Ovary (tissue), 7 donors: ENCODE measurements at regions not wholly inside any gene's neighbourhood (a gene's known extent, or its start where the extent isn't known, plus 50 kb on each side); places are given as distances from the start of the nearest gene placed in this dataset.

Experiments used
- DNase-seq, 5 donors: peaks; one replicate each; pipeline ENCODE4 v3.0.0-alpha.2; 2019 to 2020
- H3K27ac ChIP-seq, 2 donors: fragments of 200-600 bp; one replicate each; pipeline versions ENCODE4 v1.5.1 to v1.8.0; 2019 to 2022
- H3K27me3 ChIP-seq: fragments of 200-600 bp; one replicate; pipeline ENCODE4 v1.8.0; 2022
- H3K36me3 ChIP-seq: fragments of 200-600 bp; sonication (generic); one replicate; pipeline ENCODE4 v1.5.1; 2019
- H3K4me1 ChIP-seq: one replicate; pipeline ENCODE4 v1.8.1; 2013; ENCODE audit warnings: mild to moderate bottlenecking, moderate library complexity; ENCODE audit not compliant: insufficient read depth
- H3K4me3 ChIP-seq: fragments of 200-600 bp; sonication (generic); one replicate; pipeline ENCODE4 v1.5.1; 2017
- H3K9me3 ChIP-seq, 2 donors: fragments of 200-600 bp in 1 of 2; sonication (generic) in 1 of 2; one replicate each; pipeline versions ENCODE4 v1.5.1 to v1.8.1; 2013 to 2019; ENCODE audit warnings: mild to moderate bottlenecking in 1 of 2, moderate library complexity in 1 of 2
- EP300 ChIP-seq: sonication (generic); formaldehyde crosslinking; IDR thresholded peaks from one replicate; pipeline ENCODE4 v1.6.1; 2017; ENCODE audit warnings: antibody characterized with exemption
- POLR2A ChIP-seq: fragments of 450-650 bp; IDR thresholded peaks from one replicate; pipeline ENCODE4 v1.6.1; 2017; ENCODE audit warnings: antibody characterized with exemption, mild to moderate bottlenecking, moderate library complexity
- WGBS, 3 donors: extraction: QIAGEN DNeasy Blood & Tissue Kit in 1 of 3; methylation state at CpG; one replicate each; pipeline versions ENCODE4 v1.1.5 to v1.1.7; 2013 to 2017; 5-methylcytosine and 5-hydroxymethylcytosine counted together
- intact Hi-C, 4 donors: fragments of 100-400 bp; cut with DNase I; formaldehyde crosslinking; loops; one replicate each; pipeline versions ENCODE4 v1.11.0 to v1.15.1; 2022 to 2023
- TF ChIP-seq, protein P1 (sequence below), 3 donors: fragments of 450-650 bp in 2 of 3; fragments of 200-600 bp in 1 of 3; IDR thresholded peaks; one replicate each; pipeline versions ENCODE4 v1.5.1 to v1.8.0; 2016 to 2022; ENCODE audit warnings: antibody characterized with exemption in 3 of 3, mild to moderate bottlenecking in 1 of 3
- donor health status: DM: no; HTN: no; CAD: no; lungs with moderate emphysema.
- donor health status: DM: no; HTN: no; CAD: no.
- donor health status: Bipolar disorder and iron deficiency.
- donor health status: DM: no; HTN: no; CAD: no.
- donor health status: DM: yes; HTN: yes; CAD: no.

DNA sequence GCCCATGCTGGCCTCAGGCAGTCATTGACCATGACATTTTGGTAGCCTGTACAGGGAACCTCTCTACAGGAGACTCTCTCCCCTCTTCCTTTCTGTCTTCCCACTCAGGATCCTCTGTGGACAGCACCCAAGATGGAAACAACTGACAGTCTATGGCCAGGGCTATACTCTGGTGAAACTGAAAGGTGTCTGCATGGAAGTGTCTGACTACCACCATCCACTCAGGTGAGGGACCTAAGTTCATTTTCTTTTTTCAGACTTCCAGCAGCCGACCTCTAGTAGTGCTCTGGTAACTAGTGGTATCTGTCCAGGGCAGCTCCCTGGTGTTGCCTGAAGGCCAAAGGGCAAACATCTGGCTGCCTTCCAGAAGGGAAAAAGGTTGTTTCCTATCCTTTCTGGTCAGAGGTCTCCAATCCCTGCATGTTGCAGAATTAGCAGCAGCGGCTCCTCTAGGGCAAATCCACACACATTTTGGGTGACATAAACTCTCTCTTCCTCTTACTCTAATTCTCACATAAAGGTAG lies 804.5 kb downstream of the C4orf33 start:
- no peak for DNase-seq
- Histone ChIP-seq H3K36me3 (no peaks in the 10 kb centered on the region), H3K27me3 (no peaks in the 10 kb centered on the region), H3K4me1 (no peaks in the 10 kb centered on the region), H3K4me3 (no peak overlapping the region), H3K27ac (no peak overlapping the region), H3K9me3 (no peaks in the 10 kb centered on the region)
- WGBS, 3 donors = 73 to 85% (median 77%) methylated on average over 2 of the region's 2 CpGs
- TF ChIP-seq EP300 = no peak
- TF ChIP-seq, protein P1, sequence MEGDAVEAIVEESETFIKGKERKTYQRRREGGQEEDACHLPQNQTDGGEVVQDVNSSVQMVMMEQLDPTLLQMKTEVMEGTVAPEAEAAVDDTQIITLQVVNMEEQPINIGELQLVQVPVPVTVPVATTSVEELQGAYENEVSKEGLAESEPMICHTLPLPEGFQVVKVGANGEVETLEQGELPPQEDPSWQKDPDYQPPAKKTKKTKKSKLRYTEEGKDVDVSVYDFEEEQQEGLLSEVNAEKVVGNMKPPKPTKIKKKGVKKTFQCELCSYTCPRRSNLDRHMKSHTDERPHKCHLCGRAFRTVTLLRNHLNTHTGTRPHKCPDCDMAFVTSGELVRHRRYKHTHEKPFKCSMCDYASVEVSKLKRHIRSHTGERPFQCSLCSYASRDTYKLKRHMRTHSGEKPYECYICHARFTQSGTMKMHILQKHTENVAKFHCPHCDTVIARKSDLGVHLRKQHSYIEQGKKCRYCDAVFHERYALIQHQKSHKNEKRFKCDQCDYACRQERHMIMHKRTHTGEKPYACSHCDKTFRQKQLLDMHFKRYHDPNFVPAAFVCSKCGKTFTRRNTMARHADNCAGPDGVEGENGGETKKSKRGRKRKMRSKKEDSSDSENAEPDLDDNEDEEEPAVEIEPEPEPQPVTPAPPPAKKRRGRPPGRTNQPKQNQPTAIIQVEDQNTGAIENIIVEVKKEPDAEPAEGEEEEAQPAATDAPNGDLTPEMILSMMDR (IDR thresholded peaks at IDR 0.05) = no peak
- TF ChIP-seq POLR2A = no peak
- intact Hi-C loops = no loop called here

DNA sequence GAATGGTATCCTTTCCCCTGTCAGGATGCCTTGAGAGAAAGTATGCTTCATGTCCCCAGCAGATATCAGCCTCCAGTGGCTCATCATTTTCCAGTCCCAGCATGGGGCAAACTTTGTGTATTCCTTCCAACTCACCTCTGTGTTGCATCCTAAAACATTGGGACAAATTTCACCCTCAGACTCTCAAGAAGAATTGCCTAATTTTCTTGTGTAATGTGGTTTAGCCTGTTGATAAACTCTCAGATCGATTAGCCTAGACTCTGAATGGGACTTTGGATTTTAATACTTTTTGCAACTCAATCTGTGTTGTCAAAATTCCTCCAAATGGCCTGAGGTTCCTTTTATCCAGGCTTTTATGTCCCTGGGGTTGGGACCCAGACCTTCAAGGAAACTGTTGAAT lies 805.3 kb downstream of the C4orf33 start:
- no peak overlapping the region for H3K4me3 ChIP-seq
- no peaks in the 10 kb centered on the region for H3K9me3 ChIP-seq
- no peak for TF ChIP-seq POLR2A
- TF ChIP-seq, protein P1 (IDR thresholded peaks at IDR 0.05) = no peak
- DNase-seq = no peak
- no peaks in the 10 kb centered on the region for H3K36me3 ChIP-seq
- intact Hi-C loops = no loop called here
- no peak overlapping the region for H3K27ac ChIP-seq
- WGBS, 3 donors = 28 to 68% (median 29%) methylated on average over 1 of the region's 1 CpG
- H3K4me1 ChIP-seq = no peaks in the 10 kb centered on the region
- no peaks in the 10 kb centered on the region for H3K27me3 ChIP-seq

DNA sequence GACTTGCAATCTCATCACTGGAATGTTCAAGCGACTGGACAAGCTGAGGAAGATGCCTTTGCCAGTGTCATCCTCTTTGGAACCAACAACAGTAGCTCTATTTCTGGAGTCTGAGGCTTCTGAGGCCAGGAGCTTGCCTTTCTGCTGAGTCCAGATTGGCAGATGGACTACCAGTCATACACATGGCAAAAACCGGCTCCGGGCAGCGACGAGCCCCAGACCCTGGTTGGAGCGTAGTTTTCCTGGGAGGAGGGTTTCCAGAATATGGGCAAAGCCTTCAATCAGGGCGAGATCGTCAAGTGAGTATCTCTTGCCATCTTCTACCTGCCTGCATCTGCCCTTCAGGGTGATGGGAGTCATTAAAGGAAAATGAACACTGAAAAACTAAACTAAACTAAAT lies 807.9 kb downstream of the C4orf33 start:
- Histone ChIP-seq H3K27ac (no peak overlapping the region), H3K4me1 (no peaks in the 10 kb centered on the region), H3K36me3 (no peaks in the 10 kb centered on the region), H3K27me3 (no peaks in the 10 kb centered on the region), H3K4me3 (no peak overlapping the region), H3K9me3 (no peaks in the 10 kb centered on the region)
- 92 to 95% (median 93%) methylated on average over 8 of the region's 8 CpGs for WGBS, 3 donors
- TF ChIP-seq, protein P1 (IDR thresholded peaks at IDR 0.05) = no peak
- no peak for TF ChIP-seq POLR2A
- no peak for TF ChIP-seq EP300
- intact Hi-C loops = no loop called here
- no peak for DNase-seq

DNA sequence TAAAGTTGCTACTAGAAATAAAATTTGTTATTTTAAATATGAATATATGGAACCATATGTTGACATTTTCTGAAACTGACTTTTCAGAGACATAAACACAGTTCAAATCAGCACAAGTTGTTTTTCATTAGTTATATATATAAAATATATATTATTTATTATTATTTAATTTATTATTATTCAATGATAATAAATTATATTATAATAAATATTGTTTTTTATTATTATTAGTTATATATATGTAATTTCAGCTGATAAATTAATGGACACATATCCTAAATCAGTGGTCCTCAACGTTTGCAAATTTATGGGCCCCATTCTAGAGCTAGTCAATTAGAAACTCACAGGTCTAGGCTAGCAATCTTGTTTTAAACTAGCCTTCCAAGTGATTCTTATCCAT lies 809.3 kb downstream of the C4orf33 start:
- intact Hi-C loops = no loop called here
- no peak overlapping the region for H3K4me3 ChIP-seq
- TF ChIP-seq, protein P1 (IDR thresholded peaks at IDR 0.05) = no peak
- no peak for TF ChIP-seq EP300
- no peak for TF ChIP-seq POLR2A
- no peaks in the 10 kb centered on the region for H3K27me3 ChIP-seq
- no peaks in the 10 kb centered on the region for H3K4me1 ChIP-seq
- H3K9me3 ChIP-seq = no peaks in the 10 kb centered on the region
- 47 to 59% (median 55%) methylated on average over 1 of the region's 1 CpG for WGBS, 3 donors
- no peak overlapping the region for H3K27ac ChIP-seq
- H3K36me3 ChIP-seq = no peaks in the 10 kb centered on the region
- DNase-seq = no peak
